ENCODE measurements at regions not wholly inside any gene's neighbourhood (a gene's known extent, or its start where the extent isn't known, plus 50 kb on each side); places are given as distances from the start of the nearest gene placed in this dataset.

DNA sequence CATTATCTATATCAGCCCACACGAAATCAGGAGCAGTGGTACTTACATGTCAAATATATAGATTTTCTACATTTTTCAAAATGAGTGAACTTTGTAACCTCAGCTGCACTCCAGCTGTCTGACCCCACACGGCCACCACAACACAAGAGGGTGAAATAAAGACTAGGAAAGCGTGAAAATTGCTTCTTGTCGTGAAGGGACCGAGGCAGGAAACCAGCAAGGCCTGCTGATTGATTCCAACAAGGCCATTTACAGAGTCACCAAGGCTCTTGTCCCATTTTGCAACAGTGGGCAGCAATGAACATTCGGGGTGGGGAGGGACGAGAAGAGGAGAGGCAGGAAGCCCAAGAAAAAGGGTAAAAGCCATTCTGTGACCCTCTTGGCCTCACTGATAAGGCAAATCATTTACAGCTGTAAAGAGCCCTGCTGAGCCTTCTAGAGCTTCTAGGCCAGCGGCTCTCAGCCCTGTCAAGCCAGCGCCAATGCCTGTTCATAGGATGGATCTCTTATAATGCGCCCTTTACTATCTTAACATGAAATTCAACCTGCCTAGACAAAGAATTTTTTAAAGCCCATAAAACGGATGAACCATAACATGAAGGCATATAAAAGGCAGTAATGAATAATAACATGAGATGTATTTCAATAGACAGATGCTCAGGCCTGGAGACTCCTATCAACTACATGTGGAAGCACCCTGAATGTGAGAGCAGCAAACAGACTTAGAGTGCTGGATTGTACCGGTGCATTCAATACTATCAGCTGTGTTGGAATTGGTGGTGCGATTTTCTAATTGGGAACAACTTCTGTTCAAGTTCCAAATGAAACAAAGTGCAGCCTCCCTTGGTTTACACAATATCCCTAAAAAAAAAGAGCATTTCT lies 269.0 kb downstream of the CDCA7 start:
- TF ChIP-seq ZFP3 (CRISPR knock-in tag; IDR thresholded peaks at IDR 0.05) (no peak), PPARA (CRISPR knock-in tag; IDR thresholded peaks at IDR 0.05; ENCODE audit: borderline replicate concordance) (no peak), SNAI2 (CRISPR knock-in tag; IDR thresholded peaks at IDR 0.05) (no peak), ZFP30 (CRISPR knock-in tag; IDR thresholded peaks at IDR 0.05) (no peak), ZNF565 (CRISPR knock-in tag; conservative IDR thresholded peaks at IDR 0.05; ENCODE audit: low read depth) (no peak), TOX (CRISPR knock-in tag; IDR thresholded peaks at IDR 0.05; ENCODE audit: borderline replicate concordance) (no peak), ZNF70 (CRISPR knock-in tag; IDR thresholded peaks at IDR 0.05) (no peak), OSR1 (CRISPR knock-in tag; IDR thresholded peaks at IDR 0.05) (no peak), CSDC2 (CRISPR knock-in tag; IDR thresholded peaks at IDR 0.05) (no peak)
- TF ChIP-seq, protein P1, sequence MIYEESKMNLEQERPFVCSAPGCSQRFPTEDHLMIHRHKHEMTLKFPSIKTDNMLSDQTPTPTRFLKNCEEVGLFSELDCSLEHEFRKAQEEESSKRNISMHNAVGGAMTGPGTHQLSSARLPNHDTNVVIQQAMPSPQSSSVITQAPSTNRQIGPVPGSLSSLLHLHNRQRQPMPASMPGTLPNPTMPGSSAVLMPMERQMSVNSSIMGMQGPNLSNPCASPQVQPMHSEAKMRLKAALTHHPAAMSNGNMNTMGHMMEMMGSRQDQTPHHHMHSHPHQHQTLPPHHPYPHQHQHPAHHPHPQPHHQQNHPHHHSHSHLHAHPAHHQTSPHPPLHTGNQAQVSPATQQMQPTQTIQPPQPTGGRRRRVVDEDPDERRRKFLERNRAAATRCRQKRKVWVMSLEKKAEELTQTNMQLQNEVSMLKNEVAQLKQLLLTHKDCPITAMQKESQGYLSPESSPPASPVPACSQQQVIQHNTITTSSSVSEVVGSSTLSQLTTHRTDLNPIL (CRISPR knock-in tag; IDR thresholded peaks at IDR 0.05; ENCODE audit: low read depth), result no peak
- TF ChIP-seq, protein P2, sequence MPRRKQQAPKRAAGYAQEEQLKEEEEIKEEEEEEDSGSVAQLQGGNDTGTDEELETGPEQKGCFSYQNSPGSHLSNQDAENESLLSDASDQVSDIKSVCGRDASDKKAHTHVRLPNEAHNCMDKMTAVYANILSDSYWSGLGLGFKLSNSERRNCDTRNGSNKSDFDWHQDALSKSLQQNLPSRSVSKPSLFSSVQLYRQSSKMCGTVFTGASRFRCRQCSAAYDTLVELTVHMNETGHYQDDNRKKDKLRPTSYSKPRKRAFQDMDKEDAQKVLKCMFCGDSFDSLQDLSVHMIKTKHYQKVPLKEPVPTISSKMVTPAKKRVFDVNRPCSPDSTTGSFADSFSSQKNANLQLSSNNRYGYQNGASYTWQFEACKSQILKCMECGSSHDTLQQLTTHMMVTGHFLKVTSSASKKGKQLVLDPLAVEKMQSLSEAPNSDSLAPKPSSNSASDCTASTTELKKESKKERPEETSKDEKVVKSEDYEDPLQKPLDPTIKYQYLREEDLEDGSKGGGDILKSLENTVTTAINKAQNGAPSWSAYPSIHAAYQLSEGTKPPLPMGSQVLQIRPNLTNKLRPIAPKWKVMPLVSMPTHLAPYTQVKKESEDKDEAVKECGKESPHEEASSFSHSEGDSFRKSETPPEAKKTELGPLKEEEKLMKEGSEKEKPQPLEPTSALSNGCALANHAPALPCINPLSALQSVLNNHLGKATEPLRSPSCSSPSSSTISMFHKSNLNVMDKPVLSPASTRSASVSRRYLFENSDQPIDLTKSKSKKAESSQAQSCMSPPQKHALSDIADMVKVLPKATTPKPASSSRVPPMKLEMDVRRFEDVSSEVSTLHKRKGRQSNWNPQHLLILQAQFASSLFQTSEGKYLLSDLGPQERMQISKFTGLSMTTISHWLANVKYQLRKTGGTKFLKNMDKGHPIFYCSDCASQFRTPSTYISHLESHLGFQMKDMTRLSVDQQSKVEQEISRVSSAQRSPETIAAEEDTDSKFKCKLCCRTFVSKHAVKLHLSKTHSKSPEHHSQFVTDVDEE (CRISPR knock-in tag; IDR thresholded peaks at IDR 0.05), result no peak
- TF ChIP-seq, protein P3, sequence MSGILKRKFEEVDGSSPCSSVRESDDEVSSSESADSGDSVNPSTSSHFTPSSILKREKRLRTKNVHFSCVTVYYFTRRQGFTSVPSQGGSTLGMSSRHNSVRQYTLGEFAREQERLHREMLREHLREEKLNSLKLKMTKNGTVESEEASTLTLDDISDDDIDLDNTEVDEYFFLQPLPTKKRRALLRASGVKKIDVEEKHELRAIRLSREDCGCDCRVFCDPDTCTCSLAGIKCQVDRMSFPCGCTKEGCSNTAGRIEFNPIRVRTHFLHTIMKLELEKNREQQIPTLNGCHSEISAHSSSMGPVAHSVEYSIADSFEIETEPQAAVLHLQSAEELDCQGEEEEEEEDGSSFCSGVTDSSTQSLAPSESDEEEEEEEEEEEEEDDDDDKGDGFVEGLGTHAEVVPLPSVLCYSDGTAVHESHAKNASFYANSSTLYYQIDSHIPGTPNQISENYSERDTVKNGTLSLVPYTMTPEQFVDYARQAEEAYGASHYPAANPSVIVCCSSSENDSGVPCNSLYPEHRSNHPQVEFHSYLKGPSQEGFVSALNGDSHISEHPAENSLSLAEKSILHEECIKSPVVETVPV (CRISPR knock-in tag; IDR thresholded peaks at IDR 0.05), result no peak
- TF ChIP-seq, protein P4, sequence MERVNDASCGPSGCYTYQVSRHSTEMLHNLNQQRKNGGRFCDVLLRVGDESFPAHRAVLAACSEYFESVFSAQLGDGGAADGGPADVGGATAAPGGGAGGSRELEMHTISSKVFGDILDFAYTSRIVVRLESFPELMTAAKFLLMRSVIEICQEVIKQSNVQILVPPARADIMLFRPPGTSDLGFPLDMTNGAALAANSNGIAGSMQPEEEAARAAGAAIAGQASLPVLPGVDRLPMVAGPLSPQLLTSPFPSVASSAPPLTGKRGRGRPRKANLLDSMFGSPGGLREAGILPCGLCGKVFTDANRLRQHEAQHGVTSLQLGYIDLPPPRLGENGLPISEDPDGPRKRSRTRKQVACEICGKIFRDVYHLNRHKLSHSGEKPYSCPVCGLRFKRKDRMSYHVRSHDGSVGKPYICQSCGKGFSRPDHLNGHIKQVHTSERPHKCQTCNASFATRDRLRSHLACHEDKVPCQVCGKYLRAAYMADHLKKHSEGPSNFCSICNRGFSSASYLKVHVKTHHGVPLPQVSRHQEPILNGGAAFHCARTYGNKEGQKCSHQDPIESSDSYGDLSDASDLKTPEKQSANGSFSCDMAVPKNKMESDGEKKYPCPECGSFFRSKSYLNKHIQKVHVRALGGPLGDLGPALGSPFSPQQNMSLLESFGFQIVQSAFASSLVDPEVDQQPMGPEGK (CRISPR knock-in tag; IDR thresholded peaks at IDR 0.05; ENCODE audit: borderline replicate concordance), result no peak

Measured in SK-N-SH treated with all-trans-retinoic acid at 6 μM for 48 hours (cell line).